Liver (tissue), 3 donors: ENCODE measurements at regions not wholly inside any gene's neighbourhood (a gene's known extent, or its start where the extent isn't known, plus 50 kb on each side); places are given as distances from the start of the nearest gene placed in this dataset.

Source experiments
- EGR1 ChIP-seq, 2 donors: IDR thresholded peaks; 2 replicates each; pipeline ENCODE4 v1.6.1; 2016 to 2018; ENCODE audit warnings: antibody characterized with exemption in 2 of 2, low read depth in 2 of 2
- GABPA ChIP-seq, 2 donors: IDR thresholded peaks in 1 of 2; conservative IDR thresholded peaks in 1 of 2; 2 replicates each; pipeline ENCODE4 v1.6.1; 2016; ENCODE audit warnings: antibody characterized with exemption in 2 of 2, mild to moderate bottlenecking in 1 of 2, moderate library complexity in 1 of 2
- HNF4A ChIP-seq, 2 donors: conservative IDR thresholded peaks; 2 replicates each; pipeline ENCODE4 v1.6.1; 2016; ENCODE audit warnings: antibody characterized with exemption in 2 of 2, mild to moderate bottlenecking in 2 of 2
- HNF4G ChIP-seq: IDR thresholded peaks from 2 replicates; pipeline ENCODE4 v1.6.1; 2016; ENCODE audit warnings: antibody characterized with exemption
- JUND ChIP-seq, 2 donors: IDR thresholded peaks; 2 replicates each; pipeline ENCODE4 v1.6.1; 2016; ENCODE audit warnings: antibody characterized with exemption in 2 of 2
- MAX ChIP-seq: IDR thresholded peaks from 2 replicates; pipeline ENCODE4 v1.6.1; 2016; ENCODE audit warnings: antibody characterized with exemption
- RAD21 ChIP-seq, 2 donors: IDR thresholded peaks; 2 replicates each; pipeline ENCODE4 v1.6.1; 2016; ENCODE audit warnings: antibody characterized with exemption in 2 of 2, mild to moderate bottlenecking in 2 of 2
- YY1 ChIP-seq: IDR thresholded peaks from 2 replicates; pipeline ENCODE4 v1.6.1; 2016; ENCODE audit warnings: antibody characterized with exemption, mild to moderate bottlenecking
- TF ChIP-seq, protein P1 (sequence below): IDR thresholded peaks from 2 replicates; pipeline ENCODE4 v1.6.1; 2016; ENCODE audit warnings: antibody characterized with exemption
- TF ChIP-seq, protein P2 (sequence below): fragments of 150-350 bp; IDR thresholded peaks from 2 replicates; pipeline ENCODE4 v1.5.1; 2017; ENCODE audit warnings: improper control_type of control experiment, low read depth, low read length; ENCODE audit not compliant: missing input control
- TF ChIP-seq, protein P3 (sequence below): IDR thresholded peaks from 2 replicates; pipeline ENCODE4 v1.6.1; 2016; ENCODE audit warnings: antibody characterized with exemption, mild to moderate bottlenecking
- donor health status: healthy.
- donor health status: healthy.

DNA sequence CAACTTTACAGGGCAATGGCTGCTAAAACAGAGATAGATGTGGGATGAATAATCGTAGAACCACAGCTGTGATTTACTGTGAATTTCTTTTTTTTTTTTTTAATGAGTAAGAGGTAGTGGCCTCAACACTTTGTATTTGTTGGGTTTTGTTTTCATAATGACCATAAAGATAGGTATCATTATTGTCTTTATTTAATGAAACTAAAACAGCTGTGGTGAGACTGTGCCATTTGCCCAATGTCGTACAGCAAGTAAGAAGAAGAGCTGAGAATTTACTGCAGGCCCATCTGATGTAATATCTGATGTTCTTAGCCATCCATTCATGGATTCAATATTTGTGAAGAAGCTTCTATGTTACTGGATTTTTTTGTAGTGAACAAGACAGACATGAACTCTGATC, 271.2 kb downstream of the IPMK start:
- TF ChIP-seq, protein P1, sequence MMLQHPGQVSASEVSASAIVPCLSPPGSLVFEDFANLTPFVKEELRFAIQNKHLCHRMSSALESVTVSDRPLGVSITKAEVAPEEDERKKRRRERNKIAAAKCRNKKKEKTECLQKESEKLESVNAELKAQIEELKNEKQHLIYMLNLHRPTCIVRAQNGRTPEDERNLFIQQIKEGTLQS, result no peak
- TF ChIP-seq, protein P2, sequence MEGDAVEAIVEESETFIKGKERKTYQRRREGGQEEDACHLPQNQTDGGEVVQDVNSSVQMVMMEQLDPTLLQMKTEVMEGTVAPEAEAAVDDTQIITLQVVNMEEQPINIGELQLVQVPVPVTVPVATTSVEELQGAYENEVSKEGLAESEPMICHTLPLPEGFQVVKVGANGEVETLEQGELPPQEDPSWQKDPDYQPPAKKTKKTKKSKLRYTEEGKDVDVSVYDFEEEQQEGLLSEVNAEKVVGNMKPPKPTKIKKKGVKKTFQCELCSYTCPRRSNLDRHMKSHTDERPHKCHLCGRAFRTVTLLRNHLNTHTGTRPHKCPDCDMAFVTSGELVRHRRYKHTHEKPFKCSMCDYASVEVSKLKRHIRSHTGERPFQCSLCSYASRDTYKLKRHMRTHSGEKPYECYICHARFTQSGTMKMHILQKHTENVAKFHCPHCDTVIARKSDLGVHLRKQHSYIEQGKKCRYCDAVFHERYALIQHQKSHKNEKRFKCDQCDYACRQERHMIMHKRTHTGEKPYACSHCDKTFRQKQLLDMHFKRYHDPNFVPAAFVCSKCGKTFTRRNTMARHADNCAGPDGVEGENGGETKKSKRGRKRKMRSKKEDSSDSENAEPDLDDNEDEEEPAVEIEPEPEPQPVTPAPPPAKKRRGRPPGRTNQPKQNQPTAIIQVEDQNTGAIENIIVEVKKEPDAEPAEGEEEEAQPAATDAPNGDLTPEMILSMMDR, result no peak
- TF ChIP-seq, protein P3, sequence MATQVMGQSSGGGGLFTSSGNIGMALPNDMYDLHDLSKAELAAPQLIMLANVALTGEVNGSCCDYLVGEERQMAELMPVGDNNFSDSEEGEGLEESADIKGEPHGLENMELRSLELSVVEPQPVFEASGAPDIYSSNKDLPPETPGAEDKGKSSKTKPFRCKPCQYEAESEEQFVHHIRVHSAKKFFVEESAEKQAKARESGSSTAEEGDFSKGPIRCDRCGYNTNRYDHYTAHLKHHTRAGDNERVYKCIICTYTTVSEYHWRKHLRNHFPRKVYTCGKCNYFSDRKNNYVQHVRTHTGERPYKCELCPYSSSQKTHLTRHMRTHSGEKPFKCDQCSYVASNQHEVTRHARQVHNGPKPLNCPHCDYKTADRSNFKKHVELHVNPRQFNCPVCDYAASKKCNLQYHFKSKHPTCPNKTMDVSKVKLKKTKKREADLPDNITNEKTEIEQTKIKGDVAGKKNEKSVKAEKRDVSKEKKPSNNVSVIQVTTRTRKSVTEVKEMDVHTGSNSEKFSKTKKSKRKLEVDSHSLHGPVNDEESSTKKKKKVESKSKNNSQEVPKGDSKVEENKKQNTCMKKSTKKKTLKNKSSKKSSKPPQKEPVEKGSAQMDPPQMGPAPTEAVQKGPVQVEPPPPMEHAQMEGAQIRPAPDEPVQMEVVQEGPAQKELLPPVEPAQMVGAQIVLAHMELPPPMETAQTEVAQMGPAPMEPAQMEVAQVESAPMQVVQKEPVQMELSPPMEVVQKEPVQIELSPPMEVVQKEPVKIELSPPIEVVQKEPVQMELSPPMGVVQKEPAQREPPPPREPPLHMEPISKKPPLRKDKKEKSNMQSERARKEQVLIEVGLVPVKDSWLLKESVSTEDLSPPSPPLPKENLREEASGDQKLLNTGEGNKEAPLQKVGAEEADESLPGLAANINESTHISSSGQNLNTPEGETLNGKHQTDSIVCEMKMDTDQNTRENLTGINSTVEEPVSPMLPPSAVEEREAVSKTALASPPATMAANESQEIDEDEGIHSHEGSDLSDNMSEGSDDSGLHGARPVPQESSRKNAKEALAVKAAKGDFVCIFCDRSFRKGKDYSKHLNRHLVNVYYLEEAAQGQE, result no peak
- TF ChIP-seq MAX (no peak), YY1 (no peak), HNF4G (no peak), HNF4A (conservative IDR thresholded peaks at IDR 0.05) (no peak), GABPA (IDR thresholded peaks at IDR 0.05 in 1 of 2, conservative IDR thresholded peaks at IDR 0.05 in 1 of 2) (no peak), RAD21 (IDR thresholded peaks at IDR 0.05) (no peak), EGR1 (IDR thresholded peaks at IDR 0.05; ENCODE audit: low read depth in 2 of 2) (no peak), JUND (IDR thresholded peaks at IDR 0.05) (no peak)
